ENCODE measurements at regions not wholly inside any gene's neighbourhood (a gene's known extent, or its start where the extent isn't known, plus 50 kb on each side); places are given as distances from the start of the nearest gene placed in this dataset.

DNA sequence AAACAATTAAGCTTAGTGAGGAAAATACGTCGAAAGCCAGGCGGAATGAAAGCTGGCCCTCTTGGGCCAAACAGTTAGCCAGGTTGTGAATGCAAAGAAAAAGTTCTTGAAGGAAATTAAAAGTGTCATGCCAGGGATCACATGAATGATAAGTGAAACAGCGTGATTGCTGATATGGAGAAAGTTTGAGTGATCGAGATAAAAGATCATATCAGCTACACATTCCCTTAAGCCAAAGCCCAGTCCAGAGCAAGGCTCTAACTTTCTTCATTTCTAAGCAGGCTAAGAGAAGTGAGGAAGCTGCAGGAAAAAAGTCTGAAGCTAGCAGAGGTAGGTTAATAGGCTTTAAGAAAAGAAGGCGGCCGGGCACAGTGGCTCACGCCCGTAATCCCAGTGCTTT is 254.0 kb downstream of the EFNB2 start:
- TF ChIP-seq EZH2 (IDR thresholded peaks at IDR 0.05; ENCODE audit: insufficient read depth, poor library complexity, severe bottlenecking) (no peak), EZH2phosphoT487 (IDR thresholded peaks at IDR 0.05; ENCODE audit: insufficient read depth, low read depth) (no peak)
